ENCODE measurements at regions not wholly inside any gene's neighbourhood (a gene's known extent, or its start where the extent isn't known, plus 50 kb on each side); places are given as distances from the start of the nearest gene placed in this dataset.
A peak's percentile ranks its signal among the peaks of the same experiment; 100 is the strongest.

GRCh38 chr7:41383596-41383995 lies 319.3 kb downstream of the INHBA start:
- FAIRE-seq (no peak), DNase-seq (ENCODE audit: low spot score) (no peak)

- FAIRE-seq: no peak
These were observed 324.7 kb downstream of the INHBA start for GRCh38 chr7:41378156-41378555.

GRCh38 chr7:41375582-41375981 lies 327.3 kb downstream of the INHBA start:
- FAIRE-seq (no peak), DNase-seq (ENCODE audit: low spot score) (no peak)

More at GRCh38 chr7:41378156-41378555, 324.7 kb downstream of the INHBA start:
- no peak for DNase-seq (ENCODE audit: low spot score)

- DNase-seq (ENCODE audit: low spot score): peak; percentile 68
- FAIRE-seq: peak; percentile 44
These were observed 328.6 kb downstream of the INHBA start for GRCh38 chr7:41374150-41374848.

GRCh38 chr7:41367967-41368882 lies 334.7 kb downstream of the INHBA start:
- DNase-seq (ENCODE audit: low spot score) (no peak), FAIRE-seq (no peak)

- DNase-seq (ENCODE audit: low spot score) (no peak), FAIRE-seq (no peak)
These were observed 351.8 kb downstream of the INHBA start for GRCh38 chr7:41351091-41351490.

- no peak for DNase-seq (ENCODE audit: low spot score)
- no peak for FAIRE-seq
These were observed 356.0 kb downstream of the INHBA start for GRCh38 chr7:41346878-41347277.

GRCh38 chr7:41339913-41340676 lies 362.8 kb downstream of the INHBA start:
- DNase-seq (ENCODE audit: low spot score) (no peak), FAIRE-seq (no peak)

GRCh38 chr7:41336981-41337380 lies 365.9 kb downstream of the INHBA start:
- no peak for DNase-seq (ENCODE audit: low spot score)
- FAIRE-seq: no peak

GRCh38 chr7:41336455-41336952 lies 366.4 kb downstream of the INHBA start:
- no peak for FAIRE-seq
- DNase-seq (ENCODE audit: low spot score): no peak

GRCh38 chr7:41334071-41334862 lies 368.6 kb downstream of the INHBA start:
- no peak for DNase-seq (ENCODE audit: low spot score)
- FAIRE-seq: peak; percentile 27

- no peak for FAIRE-seq
These were observed 369.4 kb downstream of the INHBA start for GRCh38 chr7:41333511-41333910.

GRCh38 chr7:41331194-41331593 lies 371.7 kb downstream of the INHBA start:
- DNase-seq (ENCODE audit: low spot score) (no peak), FAIRE-seq (no peak)

More at GRCh38 chr7:41333511-41333910, 369.4 kb downstream of the INHBA start:
- DNase-seq (ENCODE audit: low spot score): peak; percentile 61

- DNase-seq (ENCODE audit: low spot score) (no peak), FAIRE-seq (no peak)
These were observed 374.3 kb downstream of the INHBA start for GRCh38 chr7:41328544-41328943.

GRCh38 chr7:41328131-41328530 lies 374.8 kb downstream of the INHBA start:
- no peak for DNase-seq (ENCODE audit: low spot score)
- no peak for FAIRE-seq

- FAIRE-seq: no peak
- DNase-seq (ENCODE audit: low spot score): no peak
These were observed 376.3 kb downstream of the INHBA start for GRCh38 chr7:41326616-41327015.

GRCh38 chr7:41323806-41324205 lies 379.1 kb downstream of the INHBA start:
- FAIRE-seq (no peak), DNase-seq (ENCODE audit: low spot score) (no peak)

GRCh38 chr7:41319581-41319980 lies 383.3 kb downstream of the INHBA start:
- no peak for FAIRE-seq
- no peak for DNase-seq (ENCODE audit: low spot score)

- peak; percentile 76 for FAIRE-seq
- no peak for DNase-seq (ENCODE audit: low spot score)
These were observed 386.5 kb downstream of the INHBA start for GRCh38 chr7:41316410-41316809.

- no peak for FAIRE-seq
These were observed 387.1 kb downstream of the INHBA start for GRCh38 chr7:41315764-41316163.

GRCh38 chr7:41313171-41313570 lies 389.7 kb downstream of the INHBA start:
- DNase-seq (ENCODE audit: low spot score) (no peak), FAIRE-seq (no peak)

More at GRCh38 chr7:41315764-41316163, 387.1 kb downstream of the INHBA start:
- DNase-seq (ENCODE audit: low spot score): no peak
